G401.6 (cell line): ENCODE measurements at regions not wholly inside any gene's neighbourhood (a gene's known extent, or its start where the extent isn't known, plus 50 kb on each side); places are given as distances from the start of the nearest gene placed in this dataset.

Experiments
- FAIRE-seq: peaks from 2 replicates; lab custom pipeline; 2012; peaks lifted over from hg19 to GRCh38; lab: Jason Lieb, UNC

GRCh38 chr2:65528241-65528574 lies 95.8 kb upstream of the SPRED2 start:
- FAIRE-seq, result no peak

- no peak for FAIRE-seq
Observed at GRCh38 chr2:65527451-65528240, 95.2 kb upstream of the SPRED2 start.

DNA sequence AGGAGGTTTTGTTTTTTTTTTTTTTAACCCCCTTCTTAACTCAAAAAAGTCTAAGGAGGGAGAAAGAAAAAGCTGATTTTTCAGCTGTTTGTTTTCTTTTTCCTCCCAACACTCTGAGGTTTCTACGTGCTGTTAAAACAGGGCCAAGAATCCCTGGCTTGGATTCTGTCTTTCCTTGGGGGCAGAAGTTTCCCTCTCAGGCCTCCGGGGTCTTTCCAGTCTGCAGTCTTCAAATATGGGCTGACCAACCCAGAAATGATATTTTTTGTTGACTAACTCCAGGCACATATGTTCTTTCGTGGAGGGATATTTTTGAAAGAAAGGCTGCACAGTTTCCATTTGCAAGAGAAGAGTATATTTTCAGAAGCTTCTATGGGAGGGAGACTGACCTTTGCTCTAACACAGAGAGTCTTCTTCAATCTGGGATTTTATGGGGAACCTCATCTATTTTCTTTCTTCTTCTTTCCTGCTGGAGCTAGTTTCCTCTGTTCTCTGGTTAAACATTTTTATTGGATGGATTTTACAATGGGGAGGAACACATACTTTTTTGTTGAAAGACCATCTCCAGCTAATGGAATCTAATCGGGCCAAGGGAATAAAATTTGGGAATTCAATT lies 93.3 kb upstream of the SPRED2 start:
- no peak for FAIRE-seq

DNA sequence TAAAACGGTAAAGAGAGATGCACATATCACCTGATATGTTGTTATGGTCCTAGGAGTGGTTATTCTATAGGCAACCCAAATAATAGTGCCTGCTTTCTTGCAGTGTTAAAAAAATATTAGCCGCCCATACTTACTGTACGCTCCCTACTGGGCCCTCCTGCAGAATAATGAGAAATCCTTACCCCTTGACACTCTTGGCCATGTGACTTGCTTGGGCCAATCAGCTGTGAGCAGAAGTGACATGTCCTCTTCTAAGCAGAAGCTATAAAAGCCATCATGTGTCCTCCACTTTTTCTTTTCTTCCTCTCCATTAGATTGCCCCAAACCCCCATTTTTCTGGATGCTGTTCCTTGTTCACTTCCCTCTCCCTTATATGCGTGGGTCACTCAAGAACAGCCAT lies 90.5 kb upstream of the SPRED2 start:
- FAIRE-seq, result no peak

GRCh38 chr2:65518751-65519150 lies 86.4 kb upstream of the SPRED2 start:
- no peak for FAIRE-seq

GRCh38 chr2:65514555-65515195 lies 82.3 kb upstream of the SPRED2 start:
- no peak for FAIRE-seq

GRCh38 chr2:65512783-65513182 lies 80.4 kb upstream of the SPRED2 start:
- no peak for FAIRE-seq

DNA sequence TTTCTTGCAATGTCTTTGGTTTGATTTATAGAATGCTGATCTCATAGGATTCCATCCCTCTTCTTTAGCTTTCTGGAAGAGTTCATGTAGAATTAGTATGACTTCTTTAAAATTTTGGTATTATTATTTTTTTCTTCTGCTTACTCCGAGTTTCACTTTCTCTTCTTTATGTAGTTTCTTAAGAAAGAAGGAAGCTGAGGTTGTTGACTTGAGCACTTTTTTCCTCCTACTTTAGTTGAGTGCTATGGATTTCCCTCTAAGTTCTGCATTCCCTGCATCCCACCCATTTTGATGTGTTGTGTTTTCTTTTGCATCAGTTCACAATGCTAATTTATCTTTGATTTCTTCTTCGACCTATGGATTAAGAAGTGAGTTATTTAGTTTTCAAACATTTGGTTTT lies 78.9 kb upstream of the SPRED2 start:
- FAIRE-seq, result no peak

DNA sequence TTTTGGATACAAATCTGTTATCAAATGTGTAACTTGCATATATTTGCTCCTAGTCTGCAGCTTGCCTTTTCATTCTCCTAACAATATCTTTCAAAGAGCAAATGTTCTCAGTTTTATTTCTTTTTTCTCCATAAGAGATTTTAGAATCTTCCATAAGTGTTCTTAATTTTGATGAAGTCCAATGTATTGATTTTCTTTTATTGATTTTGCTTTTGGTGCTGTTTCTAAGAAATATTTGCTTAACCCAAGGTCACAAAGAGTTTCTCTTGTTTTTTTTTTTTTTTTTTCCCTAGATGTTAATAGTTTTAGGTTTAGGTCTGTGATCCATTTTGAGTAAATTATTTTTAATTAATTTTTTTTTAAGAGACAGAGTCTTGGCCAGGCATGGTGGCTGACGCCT lies 75.8 kb upstream of the SPRED2 start:
- no peak for FAIRE-seq

DNA sequence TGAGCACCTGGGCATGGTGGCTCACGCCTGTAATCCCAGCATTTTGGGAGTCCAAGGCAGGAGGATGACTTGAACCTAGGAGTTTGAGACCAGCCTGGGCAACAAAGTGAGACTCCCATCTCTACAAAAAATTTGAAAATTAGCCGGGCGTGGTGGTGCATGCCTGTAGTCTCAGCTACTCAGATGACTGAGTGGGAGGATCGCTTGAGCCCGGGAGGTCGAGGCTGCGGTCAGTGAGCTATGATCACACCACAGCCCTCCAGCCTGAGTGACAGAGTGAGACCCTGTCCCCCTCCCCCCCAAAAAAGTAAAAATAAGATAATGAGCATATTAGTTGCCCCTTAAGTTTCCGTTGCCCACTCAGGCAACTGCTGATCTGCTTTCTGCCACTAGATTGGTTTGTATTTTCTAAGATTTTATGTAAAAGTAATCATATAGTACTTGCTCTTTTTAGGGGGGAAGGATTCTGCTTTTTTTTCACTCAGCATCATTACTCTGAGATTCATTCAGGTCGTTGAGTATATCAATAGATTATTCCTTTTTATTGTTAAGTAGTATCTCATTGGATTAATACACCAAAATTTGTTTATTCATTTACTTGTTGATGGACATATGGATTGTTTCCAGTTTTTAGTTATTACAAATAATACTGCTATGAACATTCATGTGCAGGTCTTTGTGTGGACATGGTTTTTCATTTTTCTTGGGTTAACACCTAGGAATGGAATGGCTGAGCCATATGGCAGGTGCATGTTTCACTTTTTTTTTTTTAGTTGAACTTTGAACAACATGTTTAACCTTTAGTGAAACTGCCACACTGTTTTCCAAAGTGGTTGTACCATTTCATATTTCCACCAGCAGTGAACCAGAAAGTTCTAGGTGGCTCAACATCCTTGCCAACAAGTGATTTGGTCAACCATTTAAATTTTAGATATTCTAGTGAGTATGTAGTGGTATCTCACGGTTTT lies 75.0 kb upstream of the SPRED2 start:
- no peak for FAIRE-seq

DNA sequence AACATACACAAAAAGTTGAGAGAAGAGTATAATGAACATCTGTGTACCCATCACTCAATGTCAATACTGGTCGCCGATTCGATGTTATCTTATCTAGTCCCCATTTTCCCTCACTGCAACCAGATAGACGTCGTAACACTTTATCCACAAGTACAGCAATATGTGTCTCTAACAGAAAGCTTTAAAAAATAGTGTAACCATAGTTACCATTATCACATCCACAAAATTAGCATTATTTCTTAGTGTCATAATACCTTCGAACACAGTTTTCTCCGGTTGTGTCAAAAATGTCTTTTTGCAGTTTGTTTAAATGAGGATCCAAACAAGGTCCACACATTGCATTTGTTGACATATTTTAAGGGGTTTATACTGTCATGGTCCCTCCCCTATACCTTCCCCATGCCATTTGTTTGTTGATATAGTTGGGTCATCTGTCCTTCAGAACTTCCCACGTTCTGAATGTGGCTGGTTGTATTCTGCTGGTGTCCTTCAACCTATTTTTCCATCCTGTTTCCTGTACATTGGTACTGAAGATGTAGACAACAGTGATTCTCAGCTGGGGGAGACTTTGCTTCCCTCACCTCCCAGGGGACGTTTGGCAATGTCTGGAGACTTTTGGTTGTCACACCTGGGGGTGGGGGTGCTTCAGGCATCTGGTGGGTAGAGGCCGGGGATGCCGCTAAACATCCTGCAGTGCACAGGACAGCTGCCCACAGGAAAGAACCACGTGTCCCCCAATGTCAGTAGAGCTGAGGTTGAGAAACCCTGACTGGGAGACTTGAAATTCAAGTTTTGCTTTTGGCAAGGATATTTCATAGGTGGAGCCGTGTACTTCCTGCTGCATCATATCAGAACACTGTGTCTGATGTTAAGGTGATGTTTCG lies 72.7 kb upstream of the SPRED2 start:
- FAIRE-seq, result no peak

- no peak for FAIRE-seq
Observed at GRCh38 chr2:65504201-65504600, 71.8 kb upstream of the SPRED2 start.

DNA sequence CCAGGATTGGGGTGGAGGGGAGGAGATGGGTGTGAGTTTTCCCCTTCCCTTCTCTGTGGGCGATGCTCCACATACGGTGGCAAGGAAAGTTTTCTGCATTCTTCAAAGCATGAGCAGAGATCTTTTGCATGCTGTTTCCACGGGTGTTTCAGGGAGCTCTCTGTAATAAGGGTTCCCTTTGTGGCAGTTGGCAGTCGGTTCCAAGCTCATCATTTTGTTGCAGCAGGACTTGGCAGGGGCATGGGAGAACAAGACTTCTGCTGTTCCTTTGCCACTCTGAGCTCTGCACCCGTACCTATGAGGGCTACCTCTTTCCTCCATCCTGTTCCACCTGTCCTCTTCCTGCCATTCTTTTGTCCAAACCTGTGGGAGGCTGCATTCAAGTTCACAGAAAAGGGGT lies 71.3 kb upstream of the SPRED2 start:
- no peak for FAIRE-seq

GRCh38 chr2:65501836-65502235 lies 69.4 kb upstream of the SPRED2 start:
- FAIRE-seq, result no peak

GRCh38 chr2:65501074-65501473 lies 68.7 kb upstream of the SPRED2 start:
- no peak for FAIRE-seq

DNA sequence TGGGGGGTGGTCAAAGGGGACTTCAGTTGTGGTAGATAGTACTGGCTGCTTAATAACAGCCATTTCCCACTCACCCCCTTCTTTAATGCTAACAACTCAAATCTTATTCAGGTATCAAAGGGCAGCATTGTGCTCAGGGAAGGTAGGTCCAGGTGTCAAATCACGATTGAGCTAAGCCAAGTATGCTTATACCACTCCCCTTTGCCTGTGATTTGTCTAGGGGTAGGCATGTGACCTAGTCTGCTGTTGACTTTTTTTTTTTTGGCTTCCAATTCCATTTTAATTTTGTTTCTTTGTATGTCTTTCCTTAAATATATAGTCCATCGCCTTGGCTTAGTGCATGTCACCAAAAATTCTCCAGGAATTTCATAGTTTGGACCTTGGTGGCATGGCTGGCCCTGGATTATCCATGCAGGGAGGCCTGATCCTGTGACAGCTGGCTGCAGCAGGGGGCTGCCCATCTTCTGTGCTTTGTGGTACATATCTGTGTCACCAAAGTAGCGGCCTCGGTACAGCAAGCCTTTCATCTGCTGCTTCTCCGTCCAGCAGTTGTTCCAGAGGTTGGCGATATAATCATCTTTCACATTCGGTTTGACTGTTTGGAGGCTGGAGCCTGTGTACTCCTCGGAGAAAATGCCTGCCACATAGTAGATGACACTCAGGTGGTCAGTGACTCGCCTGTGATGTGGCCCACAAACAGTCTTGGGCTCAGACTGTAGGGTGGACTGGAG lies 68.1 kb upstream of the SPRED2 start:
- no peak for FAIRE-seq

DNA sequence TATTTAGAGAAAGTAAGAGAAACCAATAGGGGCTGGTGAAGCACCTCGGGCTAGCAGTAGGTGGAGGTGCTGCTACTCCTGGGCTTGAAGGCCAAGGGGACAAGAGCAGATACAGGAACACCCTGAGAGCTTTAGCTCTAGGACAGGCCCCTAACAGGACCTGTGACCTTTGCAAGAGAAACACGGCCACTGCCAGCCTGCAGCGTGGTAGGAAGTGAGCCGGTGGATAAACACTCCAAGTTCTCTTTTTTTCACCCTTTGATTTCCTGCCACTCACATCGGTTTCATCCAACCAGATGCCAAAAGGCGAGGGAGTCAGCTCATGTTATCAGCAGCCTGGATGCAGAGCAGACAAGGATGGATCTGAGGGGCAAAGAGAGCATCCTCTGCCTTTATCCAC lies 66.8 kb upstream of the SPRED2 start:
- no peak for FAIRE-seq

GRCh38 chr2:65498396-65498795 lies 66.0 kb upstream of the SPRED2 start:
- FAIRE-seq, result no peak

GRCh38 chr2:65495251-65495877 lies 63.0 kb upstream of the SPRED2 start:
- no peak for FAIRE-seq

- FAIRE-seq, result no peak
Observed at GRCh38 chr2:65494078-65494477, 61.7 kb upstream of the SPRED2 start.
